MM.1S (cell line): ENCODE measurements at regions not wholly inside any gene's neighbourhood (a gene's known extent, or its start where the extent isn't known, plus 50 kb on each side); places are given as distances from the start of the nearest gene placed in this dataset.

ENCODE experiments used
- DNase-seq: peaks from one replicate; pipeline ENCODE4 v3.0.0-alpha.2; 2015
- H2AFZ ChIP-seq: fragments of 300-600 bp; sonication (generic); 2 replicates; pipeline ENCODE4 v1.6.0; 2016; ENCODE audit warnings: antibody characterized with exemption, low read length
- H3F3A ChIP-seq: fragments of 300-600 bp; sonication (generic); 2 replicates; pipeline ENCODE4 v1.6.1; 2016; ENCODE audit warnings: mild to moderate bottlenecking, antibody characterized with exemption, low read length, moderate library complexity, mixed read lengths; ENCODE audit not compliant: insufficient read depth
- H3K27ac ChIP-seq: fragments of 300-600 bp; sonication (generic); 2 replicates; pipeline ENCODE4 v1.5.1; 2016; ENCODE audit warnings: mild to moderate bottlenecking, low read length
- H3K27me3 ChIP-seq: fragments of 300-600 bp; sonication (generic); replicated peaks from 2 replicates; pipeline ENCODE4 v1.6.0; 2016; ENCODE audit warnings: low read length; ENCODE audit not compliant: insufficient read depth
- H3K36me3 ChIP-seq: fragments of 300-600 bp; sonication (generic); replicated peaks from 2 replicates; pipeline ENCODE4 v1.6.1; 2016; ENCODE audit warnings: mild to moderate bottlenecking, low read length, mixed read lengths; ENCODE audit not compliant: insufficient read depth
- H3K4me1 ChIP-seq: fragments of 300-600 bp; sonication (generic); 2 replicates; pipeline ENCODE4 v1.6.1; 2016; ENCODE audit warnings: low read length, mixed read lengths
- H3K4me2 ChIP-seq: fragments of 300-600 bp; sonication (generic); 2 replicates; pipeline ENCODE4 v1.6.0; 2016; ENCODE audit warnings: low read depth, low read length
- H3K4me3 ChIP-seq: fragments of 300-600 bp; sonication (generic); 2 replicates; pipeline ENCODE4 v1.5.1; 2016; ENCODE audit warnings: low read length, mixed read lengths
- H3K79me2 ChIP-seq: fragments of 300-600 bp; sonication (generic); 2 replicates; pipeline ENCODE4 v1.6.1; 2016; ENCODE audit warnings: mixed run types, low read length, mixed read lengths
- H3K9ac ChIP-seq: fragments of 300-600 bp; sonication (generic); 2 replicates; pipeline ENCODE4 v1.6.1; 2016; ENCODE audit warnings: low read length, mixed read lengths
- H3K9me2 ChIP-seq: fragments of 300-600 bp; sonication (generic); replicated peaks from 2 replicates; pipeline ENCODE4 v1.6.1; 2016; ENCODE audit warnings: mild to moderate bottlenecking, low read length, mixed read lengths; ENCODE audit not compliant: insufficient read depth
- H3K9me3 ChIP-seq: fragments of 300-600 bp; sonication (generic); replicated peaks from 2 replicates; pipeline ENCODE4 v1.6.1; 2016; ENCODE audit warnings: mild to moderate bottlenecking, low read length, mixed read lengths; ENCODE audit not compliant: insufficient read depth
- H4K20me1 ChIP-seq: fragments of 300-600 bp; sonication (generic); 2 replicates; pipeline ENCODE4 v1.6.1; 2016; ENCODE audit warnings: mild to moderate bottlenecking, low read length, moderate library complexity, mixed read lengths; ENCODE audit not compliant: insufficient read depth
- EZH2 ChIP-seq: fragments of 300-600 bp; sonication (generic); optimal IDR thresholded peaks from 2 replicates; pipeline ENCODE3; 2017; ENCODE audit warnings: low read depth, mild to moderate bottlenecking, antibody characterized with exemption, low read length, mixed read lengths
- EZH2phosphoT487 ChIP-seq: fragments of 300-600 bp; sonication (generic); IDR thresholded peaks from 2 replicates; pipeline ENCODE4 v1.6.1; 2018; ENCODE audit warnings: antibody characterized with exemption, low read length
- TF ChIP-seq, protein P1 (sequence below): fragments of 300-600 bp; sonication (generic); IDR thresholded peaks from 2 replicates; pipeline ENCODE4 v1.5.1; 2016; ENCODE audit warnings: antibody characterized with exemption, low read length, mixed read lengths

DNA sequence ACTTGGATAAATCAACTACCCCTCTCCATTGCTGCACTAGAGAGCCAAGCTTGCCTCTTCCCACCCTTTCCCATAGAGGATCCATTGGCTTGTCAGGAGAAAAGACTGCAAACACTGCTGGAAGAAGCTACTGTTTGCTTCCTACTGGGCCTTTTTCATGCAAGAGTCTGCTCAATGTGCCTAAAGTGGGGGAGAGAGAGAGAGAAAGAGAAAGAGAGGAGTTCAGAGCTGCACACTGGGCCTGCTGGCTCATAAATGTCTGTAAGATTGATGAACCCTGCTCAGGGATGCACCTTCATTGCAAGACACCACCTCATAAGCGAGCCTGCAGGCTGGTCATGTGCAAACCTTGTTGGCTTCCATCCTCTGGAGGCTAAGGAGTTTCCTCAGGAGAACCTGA is 269.4 kb downstream of the ZNF608 start:
- Histone ChIP-seq H3K4me3 (no peak overlapping the region), H4K20me1 (no peaks in the 10 kb centered on the region), H2AFZ (no peak overlapping the region), H3K9me2 (no peaks in the 10 kb centered on the region), H3F3A (no peaks in the 10 kb centered on the region), H3K4me1 (no peaks in the 10 kb centered on the region), H3K79me2 (no peaks in the 10 kb centered on the region), H3K4me2 (no peak overlapping the region), H3K9me3 (no peaks in the 10 kb centered on the region), H3K9ac (no peak overlapping the region), H3K27me3 (no peaks in the 10 kb centered on the region), H3K36me3 (no peaks in the 10 kb centered on the region), H3K27ac (no peak overlapping the region)
- no peak for DNase-seq
- TF ChIP-seq EZH2phosphoT487 (no peak), EZH2 (no peak)
- TF ChIP-seq, protein P1, sequence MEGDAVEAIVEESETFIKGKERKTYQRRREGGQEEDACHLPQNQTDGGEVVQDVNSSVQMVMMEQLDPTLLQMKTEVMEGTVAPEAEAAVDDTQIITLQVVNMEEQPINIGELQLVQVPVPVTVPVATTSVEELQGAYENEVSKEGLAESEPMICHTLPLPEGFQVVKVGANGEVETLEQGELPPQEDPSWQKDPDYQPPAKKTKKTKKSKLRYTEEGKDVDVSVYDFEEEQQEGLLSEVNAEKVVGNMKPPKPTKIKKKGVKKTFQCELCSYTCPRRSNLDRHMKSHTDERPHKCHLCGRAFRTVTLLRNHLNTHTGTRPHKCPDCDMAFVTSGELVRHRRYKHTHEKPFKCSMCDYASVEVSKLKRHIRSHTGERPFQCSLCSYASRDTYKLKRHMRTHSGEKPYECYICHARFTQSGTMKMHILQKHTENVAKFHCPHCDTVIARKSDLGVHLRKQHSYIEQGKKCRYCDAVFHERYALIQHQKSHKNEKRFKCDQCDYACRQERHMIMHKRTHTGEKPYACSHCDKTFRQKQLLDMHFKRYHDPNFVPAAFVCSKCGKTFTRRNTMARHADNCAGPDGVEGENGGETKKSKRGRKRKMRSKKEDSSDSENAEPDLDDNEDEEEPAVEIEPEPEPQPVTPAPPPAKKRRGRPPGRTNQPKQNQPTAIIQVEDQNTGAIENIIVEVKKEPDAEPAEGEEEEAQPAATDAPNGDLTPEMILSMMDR: no peak

DNA sequence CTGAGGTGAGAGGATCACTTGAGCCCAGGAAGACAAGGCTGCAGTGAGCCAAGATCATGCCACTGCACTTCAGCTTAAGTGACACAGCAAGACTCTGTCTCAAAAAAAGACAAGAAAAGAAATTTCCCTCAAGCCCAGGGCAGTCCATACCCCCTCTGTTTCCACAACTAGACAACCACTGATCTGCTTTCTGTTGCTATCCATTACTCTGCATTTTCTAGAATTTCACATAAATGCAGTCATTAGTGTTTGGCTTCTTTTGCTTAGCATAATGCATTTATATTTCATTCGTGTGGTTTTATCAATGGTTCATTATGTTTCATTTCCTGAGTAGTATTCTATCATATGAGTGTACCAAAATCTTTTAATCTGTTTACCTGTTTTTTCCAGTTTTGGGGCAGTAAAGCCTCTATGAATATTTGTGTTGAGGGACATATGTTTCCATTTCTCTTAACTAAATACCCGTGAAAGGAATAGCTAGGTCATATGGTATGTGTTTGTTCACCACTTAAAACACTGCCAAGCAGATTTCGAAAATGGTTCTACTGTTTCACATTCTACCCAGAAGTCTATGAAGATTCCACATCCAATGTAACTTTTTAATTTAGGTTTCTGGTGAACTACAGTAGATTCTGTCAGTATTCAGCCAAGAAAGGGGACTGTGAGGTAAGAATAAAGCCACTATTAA is 271.8 kb downstream of the ZNF608 start:
- TF ChIP-seq, protein P1: no peak
- TF ChIP-seq EZH2: no peak
- TF ChIP-seq EZH2phosphoT487: no peak
- DNase-seq: no peak
- no peaks in the 10 kb centered on the region for H3K36me3 ChIP-seq
- H3K79me2 ChIP-seq: no peaks in the 10 kb centered on the region
- H3K27me3 ChIP-seq: no peaks in the 10 kb centered on the region
- H3K9me2 ChIP-seq: no peaks in the 10 kb centered on the region
- H4K20me1 ChIP-seq: no peaks in the 10 kb centered on the region
- H3K9ac ChIP-seq: no peak overlapping the region
- no peak overlapping the region for H3K27ac ChIP-seq
- H3K9me3 ChIP-seq: no peaks in the 10 kb centered on the region
- H2AFZ ChIP-seq: no peak overlapping the region
- no peak overlapping the region for H3K4me3 ChIP-seq
- no peaks in the 10 kb centered on the region for H3K4me1 ChIP-seq
- H3F3A ChIP-seq: no peaks in the 10 kb centered on the region
- H3K4me2 ChIP-seq: no peak overlapping the region

DNA sequence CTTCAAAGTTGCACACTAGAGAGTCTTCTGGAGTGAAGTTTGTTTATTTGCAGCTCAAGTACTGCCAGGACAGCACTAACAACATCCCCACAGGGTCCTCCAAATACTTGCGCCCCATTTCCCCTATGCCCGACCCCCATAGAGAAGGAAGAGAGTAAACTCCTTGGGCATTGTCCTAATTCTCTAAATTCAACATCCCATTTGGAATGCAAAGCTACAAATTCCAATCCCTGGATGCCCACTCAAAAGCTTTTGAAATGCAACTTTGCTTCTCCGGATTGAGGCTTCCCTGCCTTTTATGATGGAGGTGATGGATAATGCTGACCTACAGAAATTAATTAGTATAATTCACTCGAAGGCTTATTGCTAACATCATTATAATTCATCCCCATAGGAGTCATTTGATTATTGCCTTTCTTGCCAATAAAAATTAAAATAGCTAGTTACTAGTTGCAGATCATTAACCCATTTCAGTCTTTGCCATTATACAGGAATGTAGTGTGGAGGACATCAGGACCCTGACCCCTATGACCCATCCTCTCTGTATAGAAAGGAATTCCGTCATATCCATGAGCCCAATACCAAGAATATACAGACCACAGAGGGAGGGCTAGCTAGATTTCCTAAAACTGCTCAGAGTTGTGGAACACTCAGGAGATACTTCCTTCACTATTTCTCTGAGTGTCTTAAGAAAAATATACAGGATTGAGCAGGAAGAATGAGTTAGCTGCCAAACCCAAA is 277.6 kb downstream of the ZNF608 start:
- H4K20me1 ChIP-seq: no peaks in the 10 kb centered on the region
- no peak overlapping the region for H3K27ac ChIP-seq
- no peak for DNase-seq
- no peaks in the 10 kb centered on the region for H3F3A ChIP-seq
- H3K79me2 ChIP-seq: no peaks in the 10 kb centered on the region
- H2AFZ ChIP-seq: no peak overlapping the region
- H3K9me2 ChIP-seq: no peaks in the 10 kb centered on the region
- no peak overlapping the region for H3K4me3 ChIP-seq
- no peaks in the 10 kb centered on the region for H3K4me1 ChIP-seq
- no peak overlapping the region for H3K9ac ChIP-seq
- H3K9me3 ChIP-seq: no peaks in the 10 kb centered on the region
- no peaks in the 10 kb centered on the region for H3K36me3 ChIP-seq
- H3K4me2 ChIP-seq: no peak overlapping the region
- no peaks in the 10 kb centered on the region for H3K27me3 ChIP-seq
- no peak for TF ChIP-seq EZH2phosphoT487
- no peak for TF ChIP-seq EZH2
- TF ChIP-seq, protein P1: no peak
